Fibroblast of pulmonary artery (primary cell): ENCODE measurements at regions not wholly inside any gene's neighbourhood (a gene's known extent, or its start where the extent isn't known, plus 50 kb on each side); places are given as distances from the start of the nearest gene placed in this dataset.
A peak's percentile ranks its signal among the peaks of the same experiment; 100 is the strongest.

Experiments
- DNase-seq: peaks from one replicate; pipeline ENCODE4 v3.0.0-alpha.2; 2010; ENCODE audit warnings: low read depth
- H3K4me3 ChIP-seq: replicated peaks from 2 replicates; pipeline ENCODE4 v1.5.1; 2011; ENCODE audit warnings: low read depth, mild to moderate bottlenecking, control low read depth, low read length, moderate library complexity
- CTCF ChIP-seq: IDR thresholded peaks from 2 replicates; pipeline ENCODE4 v1.5.1; 2011; ENCODE audit warnings: mild to moderate bottlenecking, control low read depth, low read length, inconsistent platforms; ENCODE audit errors: missing control alignments

- no peak overlapping the region for H3K4me3 ChIP-seq
- DNase-seq = peak; percentile 55
- TF ChIP-seq CTCF = no peak
Observed at GRCh38 chr4:45147866-45148265, 421.5 kb upstream of the GNPDA2 start.

- TF ChIP-seq CTCF = no peak
- no peak for DNase-seq
- H3K4me3 ChIP-seq = no peak overlapping the region
Observed at GRCh38 chr4:45131020-45131419, 404.7 kb upstream of the GNPDA2 start.

- no peak overlapping the region for H3K4me3 ChIP-seq
- no peak for TF ChIP-seq CTCF
- DNase-seq = no peak
Observed at GRCh38 chr4:45122406-45122805, 396.1 kb upstream of the GNPDA2 start.

- H3K4me3 ChIP-seq = no peak overlapping the region
- no peak for TF ChIP-seq CTCF
- no peak for DNase-seq
Observed at GRCh38 chr4:45121426-45121975, 395.1 kb upstream of the GNPDA2 start.

- DNase-seq = peak; percentile 0
- H3K4me3 ChIP-seq = no peak overlapping the region
- TF ChIP-seq CTCF = no peak
Observed at GRCh38 chr4:45120163-45120562, 393.8 kb upstream of the GNPDA2 start.

GRCh38 chr4:45119376-45119775, 393.0 kb upstream of the GNPDA2 start:
- no peak for TF ChIP-seq CTCF
- H3K4me3 ChIP-seq = no peak overlapping the region

GRCh38 chr4:45102716-45103115, 376.4 kb upstream of the GNPDA2 start:
- no peak for TF ChIP-seq CTCF
- DNase-seq = no peak
- no peak overlapping the region for H3K4me3 ChIP-seq

More at GRCh38 chr4:45119376-45119775, 393.0 kb upstream of the GNPDA2 start:
- no peak for DNase-seq
